ENCODE measurements at regions not wholly inside any gene's neighbourhood (a gene's known extent, or its start where the extent isn't known, plus 50 kb on each side); places are given as distances from the start of the nearest gene placed in this dataset.

DNA sequence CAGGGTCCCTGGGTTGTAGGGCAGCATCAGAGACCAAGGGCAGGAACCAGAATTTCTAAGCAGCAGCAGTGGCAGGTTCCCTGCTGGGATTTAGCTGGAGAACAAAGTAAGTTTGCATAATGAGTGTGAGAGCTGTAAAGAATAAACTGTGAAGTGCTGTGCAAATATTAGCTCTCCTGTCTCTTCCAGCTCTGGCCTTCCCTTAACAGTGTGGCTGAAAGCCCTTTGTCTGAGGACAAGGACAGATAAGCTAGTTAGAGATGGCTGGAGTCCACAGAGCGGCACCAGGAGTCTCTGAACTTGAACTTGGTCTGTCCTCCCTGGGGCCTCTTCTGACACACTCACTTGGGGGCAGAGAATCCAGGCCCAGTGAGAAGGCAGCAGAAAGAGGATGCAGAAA lies 98.2 kb upstream of the WSCD1 start:
- TF ChIP-seq, protein P1, sequence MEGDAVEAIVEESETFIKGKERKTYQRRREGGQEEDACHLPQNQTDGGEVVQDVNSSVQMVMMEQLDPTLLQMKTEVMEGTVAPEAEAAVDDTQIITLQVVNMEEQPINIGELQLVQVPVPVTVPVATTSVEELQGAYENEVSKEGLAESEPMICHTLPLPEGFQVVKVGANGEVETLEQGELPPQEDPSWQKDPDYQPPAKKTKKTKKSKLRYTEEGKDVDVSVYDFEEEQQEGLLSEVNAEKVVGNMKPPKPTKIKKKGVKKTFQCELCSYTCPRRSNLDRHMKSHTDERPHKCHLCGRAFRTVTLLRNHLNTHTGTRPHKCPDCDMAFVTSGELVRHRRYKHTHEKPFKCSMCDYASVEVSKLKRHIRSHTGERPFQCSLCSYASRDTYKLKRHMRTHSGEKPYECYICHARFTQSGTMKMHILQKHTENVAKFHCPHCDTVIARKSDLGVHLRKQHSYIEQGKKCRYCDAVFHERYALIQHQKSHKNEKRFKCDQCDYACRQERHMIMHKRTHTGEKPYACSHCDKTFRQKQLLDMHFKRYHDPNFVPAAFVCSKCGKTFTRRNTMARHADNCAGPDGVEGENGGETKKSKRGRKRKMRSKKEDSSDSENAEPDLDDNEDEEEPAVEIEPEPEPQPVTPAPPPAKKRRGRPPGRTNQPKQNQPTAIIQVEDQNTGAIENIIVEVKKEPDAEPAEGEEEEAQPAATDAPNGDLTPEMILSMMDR (conservative IDR thresholded peaks at IDR 0.05; ENCODE audit: low read depth, low read length), result no peak
- TF ChIP-seq CEBPB (IDR thresholded peaks at IDR 0.05; ENCODE audit: low read depth, low read length) (no peak), RAD21 (IDR thresholded peaks at IDR 0.05; ENCODE audit: low read length) (no peak), POLR2A (IDR thresholded peaks at IDR 0.05; ENCODE audit: low read depth, low read length) (no peak), BHLHE40 (IDR thresholded peaks at IDR 0.05; ENCODE audit: low read depth, low read length) (no peak), SMC3 (IDR thresholded peaks at IDR 0.05; ENCODE audit: low read depth, low read length) (no peak), MXI1 (IDR thresholded peaks at IDR 0.05; ENCODE audit: borderline replicate concordance, low read depth, low read length) (no peak)
